H4 (cell line): ENCODE measurements at regions not wholly inside any gene's neighbourhood (a gene's known extent, or its start where the extent isn't known, plus 50 kb on each side); places are given as distances from the start of the nearest gene placed in this dataset.

Experiments
- DNase-seq: peaks from one replicate; pipeline ENCODE4 v3.0.0-alpha.2; 2015; ENCODE audit warnings: low spot score

DNA sequence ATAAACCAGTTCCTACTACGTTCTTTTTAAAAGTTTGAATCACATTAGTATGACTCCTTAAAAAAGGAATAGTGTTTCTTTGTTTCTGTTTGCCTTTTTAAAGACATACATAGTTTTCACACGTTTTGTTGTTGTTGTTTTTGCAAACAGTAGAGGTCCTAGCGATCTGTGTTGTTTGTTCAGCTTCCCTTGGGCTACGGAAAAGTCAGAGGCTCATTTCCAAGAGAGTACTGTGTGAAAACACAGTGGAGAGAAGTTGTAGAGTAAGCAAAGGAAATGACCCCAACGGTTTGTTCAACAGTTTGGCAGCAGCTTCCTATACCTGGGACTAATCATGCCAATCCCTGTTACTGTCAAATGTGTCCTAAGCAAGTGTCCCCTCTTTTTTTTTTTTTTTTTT, 87.1 kb upstream of the STEAP1 start:
- no peak for DNase-seq

DNA sequence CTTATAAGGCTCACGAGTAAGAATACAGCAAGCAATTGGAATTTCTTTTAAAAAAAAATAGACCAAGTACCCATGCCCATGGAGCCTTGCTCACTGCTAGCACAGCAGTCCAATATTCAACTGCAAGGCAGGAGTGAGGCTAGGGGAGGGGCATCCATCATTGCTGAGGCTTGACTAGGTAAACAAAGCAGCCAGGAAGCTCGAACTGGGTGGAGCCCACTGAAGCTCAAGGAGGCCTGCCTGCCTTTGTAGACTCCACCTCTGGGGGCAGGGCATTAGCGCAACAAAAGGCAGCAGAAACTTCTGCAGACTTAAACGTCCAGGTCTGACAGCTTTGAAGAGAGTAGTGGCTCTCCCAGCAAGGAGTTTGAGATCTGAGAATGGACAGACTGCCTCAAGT, 84.0 kb upstream of the STEAP1 start:
- DNase-seq, result peak; percentile 42

GRCh38 chr7:90078921-90079320, 75.3 kb upstream of the STEAP1 start:
- DNase-seq, result no peak

DNA sequence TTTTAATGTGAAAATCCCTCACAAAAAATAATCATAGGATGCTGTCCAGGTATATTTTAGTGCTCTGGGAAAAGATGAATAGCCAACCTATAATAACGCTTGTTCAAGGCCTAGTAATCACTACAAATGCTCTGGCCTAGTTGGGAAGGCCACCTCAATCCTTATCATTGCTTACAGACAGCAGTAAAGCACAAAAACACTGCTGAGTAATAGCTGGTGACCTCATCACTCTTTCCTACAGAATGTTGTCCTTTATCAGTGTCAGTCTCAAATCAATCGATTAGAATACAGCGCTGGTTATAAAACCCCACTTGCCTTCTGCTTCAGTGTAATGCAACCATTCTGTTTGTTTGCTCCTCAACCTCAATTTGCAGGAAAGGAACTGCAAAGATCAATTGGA, 72.6 kb upstream of the STEAP1 start:
- DNase-seq, result no peak

DNA sequence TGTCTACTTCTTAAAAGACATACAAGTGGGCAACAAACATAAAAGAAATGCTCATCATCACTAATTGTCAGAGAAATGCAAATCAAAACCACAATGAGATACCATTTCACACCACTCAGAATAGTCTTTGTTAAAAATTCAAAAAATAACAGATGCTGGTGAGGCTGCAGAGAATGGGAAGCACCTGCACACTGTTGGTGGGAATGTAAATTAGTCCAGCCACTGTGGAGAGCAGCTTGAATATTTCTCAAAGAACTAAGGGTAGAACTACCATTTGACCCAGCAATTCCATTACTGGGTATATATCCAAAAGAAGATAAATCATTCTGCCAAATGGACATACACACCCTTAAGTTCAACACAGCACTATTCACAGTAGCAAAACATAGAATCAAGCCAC, 61.8 kb upstream of the STEAP1 start:
- no peak for DNase-seq

GRCh38 chr7:90094030-90094429, 60.2 kb upstream of the STEAP1 start:
- no peak for DNase-seq
